HCT116 (cell line): ENCODE measurements at regions not wholly inside any gene's neighbourhood (a gene's known extent, or its start where the extent isn't known, plus 50 kb on each side); places are given as distances from the start of the nearest gene placed in this dataset.

Source experiments
- ATAC-seq: fragments of 200-7000 bp; cut with Tn5 transposase; 2 replicates; pipeline ENCODE4 v1.9.1; 2020; ENCODE audit warnings: mild to moderate bottlenecking, moderate library complexity
- BruUV-seq: library from RNA; stranded (reverse); fragments of 400-500 nt; replicated peaks from 2 replicates; lab custom pipeline; 2021; lab: Mats Ljungman, UMichigan
- CTCF ChIA-PET: fragments of 300-600 bp; sonication (Branson Sonifier 250); formaldehyde crosslinking; loops from one replicate; lab custom pipeline; 2021; ENCODE audit warnings: antibody characterized with exemption; lab: Charles Lee
- POLR2A ChIA-PET: fragments of 300-600, 350-600 bp; sonication (Branson Sonifier 250); formaldehyde crosslinking; loops from one replicate; lab custom pipeline; 2021; ENCODE audit warnings: antibody characterized with exemption; lab: Charles Lee
- RAD21 ChIA-PET, 2 experiments: fragments of 300-600 bp; sonication (Branson Sonifier 250); formaldehyde crosslinking; loops; one replicate each; lab custom pipeline; 2023; ENCODE audit warnings: low total read pairs in 2 of 2; ENCODE audit not compliant: uncharacterized antibody in 2 of 2, unreplicated experiment in 2 of 2, low non-redundant PET in 1 of 2; lab: Charles Lee
- DNase-seq: peaks from one replicate; pipeline ENCODE4 v3.0.0-alpha.2; 2010; ENCODE audit warnings: low read depth, low spot score
- H2AFZ ChIP-seq: fragments of 200-600 bp; shearing (Covaris generic), sonication (generic); 2 replicates; pipeline ENCODE4 v1.6.1; 2017; ENCODE audit warnings: low read depth, mixed run types, mixed read lengths, antibody characterized with exemption, low read length; ENCODE audit not compliant: poor library complexity, severe bottlenecking
- H3K27ac ChIP-seq: 2 replicates; pipeline ENCODE4 v1.5.1; 2012; ENCODE audit warnings: low read depth, low read length
- H3K27me3 ChIP-seq: fragments of 200-600 bp; sonication (generic); 2 replicates; pipeline ENCODE4 v1.6.1; 2016; ENCODE audit warnings: mixed run types, low read length, mixed read lengths; ENCODE audit not compliant: insufficient read depth
- H3K36me3 ChIP-seq, 2 experiments: fragments of 200-500 bp in 1 of 2; fragments of 200-600 bp in 1 of 2; sonication (Bioruptor generic) in 1 of 2; sonication (generic) in 1 of 2; 2 replicates each; pipeline versions ENCODE4 v1.5.1 to v1.6.1; 2014 to 2016; ENCODE audit warnings: low read length in 2 of 2, inconsistent platforms in 1 of 2, mixed read lengths in 1 of 2, mixed run types in 1 of 2; ENCODE audit not compliant: insufficient read depth in 2 of 2, control insufficient read depth in 1 of 2
- H3K4me1 ChIP-seq, 2 experiments: fragments of 200-600 bp in 1 of 2; sonication (generic) in 1 of 2; 2 replicates each; pipeline versions ENCODE4 v1.5.1 to v1.6.1; 2012 to 2017; ENCODE audit warnings: low read length in 2 of 2, inconsistent platforms in 1 of 2, mild to moderate bottlenecking in 1 of 2, mixed read lengths in 1 of 2, mixed run types in 1 of 2, moderate library complexity in 1 of 2; ENCODE audit not compliant: insufficient read depth in 2 of 2, control insufficient read depth in 1 of 2
- H3K4me2 ChIP-seq: fragments of 200-600 bp; sonication (generic); 2 replicates; pipeline ENCODE4 v1.6.1; 2017; ENCODE audit warnings: mixed run types, low read length, mixed read lengths
- H3K4me3 ChIP-seq, 2 experiments: fragments of 200-600 bp in 1 of 2; sonication (generic) in 1 of 2; replicated peaks in 1 of 2; 2 replicates each; pipeline ENCODE4 v1.5.1; 2011 to 2016; ENCODE audit warnings: low read length in 2 of 2, control low read depth in 1 of 2, low read depth in 1 of 2, mild to moderate bottlenecking in 1 of 2, mixed read lengths in 1 of 2, mixed run types in 1 of 2
- H3K79me2 ChIP-seq: fragments of 200-600 bp; sonication (generic); 2 replicates; pipeline ENCODE4 v1.6.1; 2017; ENCODE audit warnings: mild to moderate bottlenecking, mixed run types, low read length, moderate library complexity, mixed read lengths; ENCODE audit not compliant: insufficient read depth
- H3K9ac ChIP-seq: fragments of 200-600 bp; sonication (generic); 2 replicates; pipeline ENCODE4 v1.6.1; 2016; ENCODE audit warnings: low read length, mixed read lengths
- H3K9me2 ChIP-seq: fragments of 200-600 bp; sonication (generic), shearing (Covaris generic); 2 replicates; pipeline ENCODE4 v1.6.1; 2017; ENCODE audit warnings: mixed run types, mild to moderate bottlenecking, moderate library complexity; ENCODE audit not compliant: insufficient read depth
- H3K9me3 ChIP-seq, 2 experiments: fragments of 200-500 bp in 1 of 2; fragments of 200-600 bp in 1 of 2; sonication (Bioruptor generic) in 1 of 2; sonication (generic) in 1 of 2; 2 replicates each; pipeline ENCODE4 v1.6.1; 2014 to 2017; ENCODE audit warnings: low read length in 2 of 2, mixed read lengths in 2 of 2, inconsistent platforms in 1 of 2, low read depth in 1 of 2, mild to moderate bottlenecking in 1 of 2, mixed run types in 1 of 2, moderate library complexity in 1 of 2; ENCODE audit not compliant: control insufficient read depth in 1 of 2, insufficient read depth in 1 of 2
- H4K20me1 ChIP-seq: fragments of 200-600 bp; sonication (generic), shearing (Covaris generic); 2 replicates; pipeline ENCODE4 v1.6.1; 2017; ENCODE audit warnings: mixed run types, mild to moderate bottlenecking, moderate library complexity; ENCODE audit not compliant: insufficient read depth
- ATF3 ChIP-seq: IDR thresholded peaks from 2 replicates; pipeline ENCODE4 v1.6.1; 2012
- CBX3 ChIP-seq: IDR thresholded peaks from 2 replicates; pipeline ENCODE4 v1.6.1; 2012; ENCODE audit warnings: low read depth
- CEBPB ChIP-seq: IDR thresholded peaks from 2 replicates; pipeline ENCODE4 v1.6.1; 2012; ENCODE audit warnings: low read depth
- EGR1 ChIP-seq: IDR thresholded peaks from 2 replicates; pipeline ENCODE4 v1.6.1; 2012; ENCODE audit warnings: low read depth
- ELF1 ChIP-seq: IDR thresholded peaks from 2 replicates; pipeline ENCODE4 v1.6.1; 2012; ENCODE audit warnings: low read depth, borderline replicate concordance
- EZH2 ChIP-seq: fragments of 200-600 bp; sonication (generic); IDR thresholded peaks from 2 replicates; pipeline ENCODE4 v1.6.1; 2017; ENCODE audit warnings: antibody characterized with exemption, mixed run types
- EZH2phosphoT487 ChIP-seq: fragments of 200-600 bp; IDR thresholded peaks from 2 replicates; pipeline ENCODE4 v1.6.1; 2018; ENCODE audit warnings: antibody characterized with exemption, borderline replicate concordance
- JUND ChIP-seq: IDR thresholded peaks from 2 replicates; pipeline ENCODE4 v1.6.1; 2012
- POLR2AphosphoS5 ChIP-seq: IDR thresholded peaks from 2 replicates; pipeline ENCODE4 v1.6.1; 2011; ENCODE audit warnings: mild to moderate bottlenecking, low read depth, low read length, moderate library complexity
- RAD21 ChIP-seq: IDR thresholded peaks from 2 replicates; pipeline ENCODE4 v1.6.1; 2012; ENCODE audit warnings: low read depth, mild to moderate bottlenecking
- SIN3A ChIP-seq: IDR thresholded peaks from 2 replicates; pipeline ENCODE4 v1.6.1; 2012; ENCODE audit warnings: low read depth
- SP1 ChIP-seq: IDR thresholded peaks from 2 replicates; pipeline ENCODE4 v1.6.1; 2012; ENCODE audit warnings: low read depth
- SRF ChIP-seq: IDR thresholded peaks from 2 replicates; pipeline ENCODE4 v1.6.1; 2012; ENCODE audit warnings: low read depth
- ZBTB33 ChIP-seq: IDR thresholded peaks from 2 replicates; pipeline ENCODE4 v1.6.1; 2011; ENCODE audit warnings: mild to moderate bottlenecking, low read length, moderate library complexity; ENCODE audit not compliant: insufficient replicate concordance; ENCODE audit errors: extremely low read depth
- ZFX ChIP-seq: fragments of 450-650 bp; IDR thresholded peaks from 2 replicates; pipeline ENCODE4 v1.6.1; 2017
- ZNF274 ChIP-seq: fragments of 200-500 bp; sonication (Bioruptor generic); IDR thresholded peaks from 2 replicates; pipeline ENCODE4 v1.6.1; 2014; ENCODE audit warnings: mild to moderate bottlenecking, low read depth, low read length, inconsistent platforms
- intact Hi-C: fragments of 100-400 bp; cut with micrococcal nuclease; formaldehyde crosslinking; loops from 2 replicates; pipeline ENCODE4 v1.10.0; 2022

- DNase-seq (no peak), ATAC-seq (no peak)
- Histone ChIP-seq H3K9me3 (no peaks in the 10 kb centered on the region), H3K27ac (no peak overlapping the region), H3K27me3 (no peaks in the 10 kb centered on the region), H4K20me1 (no peaks in the 10 kb centered on the region), H3K79me2 (no peaks in the 10 kb centered on the region), H2AFZ (no peak overlapping the region), H3K9me2 (no peaks in the 10 kb centered on the region), H3K4me3 (no peak overlapping the region), H3K36me3 (no peaks in the 10 kb centered on the region), H3K4me1 (no peaks in the 10 kb centered on the region), H3K9ac (no peak overlapping the region), H3K4me2 (no peak overlapping the region)
- CTCF ChIA-PET, result no interaction called here
- POLR2A ChIA-PET, result no interaction called here
- RAD21 ChIA-PET, result no interaction called here
- TF ChIP-seq EZH2phosphoT487 (no peak), ZBTB33 (no peak), RAD21 (no peak)
- intact Hi-C loops, result no loop called here
- BruUV-seq, result no TSS peak
Measured at GRCh38 chr9:113818391-113818790, 57.7 kb upstream of the ZNF618 start.

GRCh38 chr9:113822315-113822714, 53.8 kb upstream of the ZNF618 start:
- POLR2A ChIA-PET, result no interaction called here
- Histone ChIP-seq H4K20me1 (no peaks in the 10 kb centered on the region), H3K27ac (no peak overlapping the region), H3K4me3 (no peak overlapping the region), H3K27me3 (no peaks in the 10 kb centered on the region), H3K79me2 (no peaks in the 10 kb centered on the region), H3K4me2 (no peak overlapping the region), H3K9me3 (no peaks in the 10 kb centered on the region), H3K4me1 (no peaks in the 10 kb centered on the region), H2AFZ (no peak overlapping the region), H3K9ac (no peak overlapping the region), H3K9me2 (no peaks in the 10 kb centered on the region), H3K36me3 (no peaks in the 10 kb centered on the region)
- no peak for DNase-seq
- no TSS peak for BruUV-seq
- ATAC-seq, result no peak
- CTCF ChIA-PET, result no interaction called here
- RAD21 ChIA-PET, result no interaction called here
- no peak for TF ChIP-seq ELF1
- no peak for TF ChIP-seq CEBPB
- no peak for TF ChIP-seq JUND
- TF ChIP-seq EGR1, result no peak
- no peak for TF ChIP-seq EZH2
- no peak for TF ChIP-seq POLR2AphosphoS5
- no peak for TF ChIP-seq ZNF274
- no peak for TF ChIP-seq ZBTB33
- no peak for TF ChIP-seq EZH2phosphoT487
- no peak for TF ChIP-seq SIN3A
- TF ChIP-seq SRF, result no peak
- no peak for TF ChIP-seq RAD21
- TF ChIP-seq ATF3, result no peak
- TF ChIP-seq ZFX, result no peak
- TF ChIP-seq SP1, result no peak
- TF ChIP-seq CBX3, result no peak
- intact Hi-C loops, result no loop called here
